K562 (cell line): ENCODE measurements at regions not wholly inside any gene's neighbourhood (a gene's known extent, or its start where the extent isn't known, plus 50 kb on each side); places are given as distances from the start of the nearest gene placed in this dataset.

Experiments
- ATAC-seq: fragments of 200-7000 bp; cut with Tn5 transposase; 3 replicates; pipeline ENCODE4 v1.9.1; 2020; ENCODE audit warnings: moderate library complexity
- BruUV-seq: library from RNA; stranded (reverse); fragments of 400-500 nt; replicated peaks from 2 replicates; lab custom pipeline; 2021; lab: Mats Ljungman, UMichigan
- CTCF ChIA-PET: fragments of 300-600 bp; formaldehyde crosslinking; extraction: SDS; loops from one replicate; lab custom pipeline; 2021; ENCODE audit warnings: low intra/inter-chr PET ratio; lab: Yijun Ruan, JAX
- POLR2A ChIA-PET: fragments of 300-600, 350-650 bp; sonication (Branson Sonifier 250); formaldehyde crosslinking; extraction: SDS; loops from one replicate; lab custom pipeline; 2021; ENCODE audit warnings: antibody characterized with exemption, inconsistent platforms; lab: Yijun Ruan, JAX
- DNase-seq, 4 experiments: peaks; one replicate each; pipeline versions ENCODE4 v3.0.0 to v3.0.0-alpha.2; 2011 to 2018; ENCODE audit warnings: low spot score in 3 of 4, mixed read lengths in 3 of 4; ENCODE audit errors: extremely low read depth in 1 of 4
- FAIRE-seq: peaks from 2 replicates; lab custom pipeline; 2011; peaks lifted over from hg19 to GRCh38; lab: Jason Lieb, UNC
- H2AFZ ChIP-seq: 2 replicates; pipeline ENCODE4 v1.6.0; 2011; ENCODE audit warnings: low read depth, low read length, control low read depth, inconsistent platforms
- H3K27ac ChIP-seq: fragments of 200-600 bp; 3 replicates; pipeline ENCODE4 v1.8.0; 2011; ENCODE audit warnings: low read depth, mild to moderate bottlenecking, control low read depth, inconsistent platforms, low read length, moderate library complexity, mixed read lengths; ENCODE audit errors: extremely low read depth
- H3K27me3 ChIP-seq, 2 experiments: fragments of 300-600 bp in 1 of 2; 2 replicates in 1 of 2; 3 replicates in 1 of 2; pipeline versions ENCODE4 v1.6.0 to v1.8.0; 2011; ENCODE audit warnings: inconsistent platforms in 2 of 2, low read length in 2 of 2, mild to moderate bottlenecking in 1 of 2, mixed read lengths in 1 of 2, moderate library complexity in 1 of 2; ENCODE audit not compliant: control insufficient read depth in 2 of 2, insufficient read depth in 2 of 2
- H3K36me3 ChIP-seq: fragments of 300-600 bp; 3 replicates; pipeline ENCODE4 v1.8.0; 2011; ENCODE audit warnings: mild to moderate bottlenecking, low read length, inconsistent platforms; ENCODE audit not compliant: control insufficient read depth, insufficient read depth
- H3K4me1 ChIP-seq, 2 experiments: fragments of 200-600 bp in 1 of 2; replicated peaks in 1 of 2; 2 replicates in 1 of 2; 3 replicates in 1 of 2; pipeline versions ENCODE4 v1.5.1 to v1.8.0; 2011; ENCODE audit warnings: inconsistent platforms in 2 of 2, low read length in 2 of 2, mild to moderate bottlenecking in 1 of 2, mixed read lengths in 1 of 2, moderate library complexity in 1 of 2; ENCODE audit not compliant: control insufficient read depth in 2 of 2, insufficient read depth in 2 of 2
- H3K4me2 ChIP-seq: 2 replicates; pipeline ENCODE4 v1.6.1; 2011; ENCODE audit warnings: low read length, control low read depth, inconsistent platforms, mixed read lengths; ENCODE audit not compliant: insufficient read depth
- H3K4me3 ChIP-seq: fragments of 200-600 bp; sonication (generic), shearing (Covaris generic); 2 replicates; pipeline ENCODE4 v1.5.1; 2016; ENCODE audit warnings: control low read depth, inconsistent platforms
- H3K79me2 ChIP-seq: fragments of 200-600 bp; 3 replicates; pipeline ENCODE4 v1.8.0; 2011; ENCODE audit warnings: low read length, inconsistent platforms; ENCODE audit not compliant: control insufficient read depth, insufficient read depth
- H3K9ac ChIP-seq, 2 experiments: 2 replicates each; pipeline versions ENCODE4 v1.6.0 to v1.6.1; 2011; ENCODE audit warnings: low read depth in 2 of 2, low read length in 2 of 2, control low read depth in 1 of 2, inconsistent platforms in 1 of 2, mild to moderate bottlenecking in 1 of 2, mixed read lengths in 1 of 2; ENCODE audit not compliant: insufficient read depth in 1 of 2
- H3K9me1 ChIP-seq: one replicate; pipeline ENCODE4 v1.6.0; 2011; ENCODE audit warnings: inconsistent platforms, mild to moderate bottlenecking, low read length, moderate library complexity; ENCODE audit not compliant: control insufficient read depth, insufficient read depth
- H3K9me3 ChIP-seq: replicated peaks from 2 replicates; pipeline ENCODE4 v1.5.1; 2011; ENCODE audit warnings: low read depth, low read length, inconsistent platforms; ENCODE audit not compliant: control insufficient read depth, insufficient read depth
- H4K20me1 ChIP-seq: replicated peaks from 2 replicates; pipeline ENCODE4 v1.6.1; 2011; ENCODE audit warnings: low read length, inconsistent platforms, mixed read lengths; ENCODE audit not compliant: control insufficient read depth, insufficient read depth
- ATF1 ChIP-seq, 2 experiments: fragments of 450-650 bp in 1 of 2; IDR thresholded peaks; 2 replicates each; pipeline ENCODE4 v1.6.1; 2016; ENCODE audit warnings: missing compliant biosample characterization in 1 of 2, missing genetic modification characterization in 1 of 2
- ATF7 ChIP-seq: fragments of 450-650 bp; IDR thresholded peaks from 2 replicates; pipeline ENCODE4 v1.7.1; 2014; ENCODE audit warnings: mild to moderate bottlenecking, moderate library complexity
- CBFA2T3 ChIP-seq: fragments of 450-650 bp; IDR thresholded peaks from 2 replicates; pipeline ENCODE4 v1.6.1; 2017
- CREBBP ChIP-seq: IDR thresholded peaks from one replicate; pipeline ENCODE4 v1.6.1; 2012; ENCODE audit warnings: low read depth, mild to moderate bottlenecking, control low read depth, inconsistent platforms, low read length
- ESRRA ChIP-seq: fragments of 450-650 bp; IDR thresholded peaks from 2 replicates; pipeline ENCODE4 v1.6.1; 2014; ENCODE audit warnings: low read depth, mild to moderate bottlenecking, moderate library complexity, borderline replicate concordance
- ETV6 ChIP-seq, 3 experiments: fragments of 150-350 bp in 1 of 3; sonication (generic) in 1 of 3; formaldehyde crosslinking in 1 of 3; IDR thresholded peaks; 2 replicates each; pipeline versions ENCODE4 v1.6.1 to v1.8.0; 2014 to 2022; ENCODE audit warnings: borderline replicate concordance in 2 of 3, low read depth in 2 of 3, antibody characterized with exemption in 1 of 3, low read length in 1 of 3, mild to moderate bottlenecking in 1 of 3, missing genetic modification reagents in 1 of 3
- FUS ChIP-seq: fragments of 200-400 bp; formaldehyde crosslinking; optimal IDR thresholded peaks from 2 replicates; pipeline ENCODE3; 2017; ENCODE audit warnings: low read depth, low read length
- HOXB6 ChIP-seq: fragments of 250-450 bp; sonication (Bioruptor Pico); IDR thresholded peaks from 2 replicates; pipeline ENCODE4 v1.5.1; 2022; ENCODE audit warnings: mild to moderate bottlenecking, borderline replicate concordance
- L3MBTL2 ChIP-seq: fragments of 450-650 bp; IDR thresholded peaks from 2 replicates; pipeline ENCODE4 v1.6.1; 2016; ENCODE audit warnings: mild to moderate bottlenecking, moderate library complexity
- NR4A1 ChIP-seq, 2 experiments: fragments of 250-450 bp in 1 of 2; fragments of 450-650 bp in 1 of 2; sonication (Bioruptor Pico) in 1 of 2; IDR thresholded peaks; 2 replicates each; pipeline versions ENCODE4 v1.4.0 to v1.6.1; 2016 to 2020; ENCODE audit warnings: mild to moderate bottlenecking in 2 of 2, missing compliant biosample characterization in 1 of 2, missing genetic modification characterization in 1 of 2, moderate library complexity in 1 of 2
- POLR3G ChIP-seq: IDR thresholded peaks from 2 replicates; pipeline ENCODE4 v1.6.1; 2011; ENCODE audit not compliant: insufficient read length, insufficient replicate concordance; ENCODE audit errors: extremely low read depth
- SPI1 ChIP-seq: IDR thresholded peaks from 2 replicates; pipeline ENCODE4 v1.6.1; 2011; ENCODE audit warnings: low read depth, low read length, control low read depth, borderline replicate concordance
- ZFP36 ChIP-seq: fragments of 150-350 bp; IDR thresholded peaks from 2 replicates; pipeline ENCODE4 v1.6.1; 2018; ENCODE audit warnings: low read length, low read depth; ENCODE audit not compliant: partially characterized antibody
- ZNF23 ChIP-seq: fragments of 250-450 bp; sonication (Bioruptor Pico); IDR thresholded peaks from 2 replicates; pipeline ENCODE4 v1.4.0; 2020; ENCODE audit warnings: mild to moderate bottlenecking
- ZNF24 ChIP-seq: fragments of 450-650 bp; IDR thresholded peaks from 2 replicates; pipeline ENCODE4 v1.6.1; 2016
- WGBS: fragments of 100-300 bp; shearing (Covaris generic); methylation state at CpG from one replicate; pipeline ENCODE4 v1.1.6; 2016; ENCODE audit warnings: low coverage, mixed read lengths; ENCODE audit not compliant: insufficient coverage; ENCODE audit errors: missing lambda C conversion rate; 5-methylcytosine and 5-hydroxymethylcytosine counted together
- in situ Hi-C: fragments of 300-500 bp; cut with MboI; formaldehyde crosslinking; loops from 4 replicates; pipeline ENCODE4 v1.15.0; 2018; ENCODE audit warnings: inconsistent platforms, mixed read lengths
- intact Hi-C: fragments of 100-400 bp; cut with micrococcal nuclease; formaldehyde crosslinking; loops from 2 replicates; pipeline ENCODE4 v1.14.2; 2022

GRCh38 chr14:73768107-73768506 is 53.9 kb upstream of the PNMA1 start:
- H3K79me2 ChIP-seq, result peaks cover 72% of the 10 kb centered on the region
- H3K9ac ChIP-seq, result no peak overlapping the region; a peak in 1 of 4 replicates
- H2AFZ ChIP-seq, result no peak overlapping the region
- ChIA-PET CTCF (no interaction called here), POLR2A (interaction anchor here (1.0 to 1.9 kb wide), 3 partner anchors 10 to 19 kb away, joined by 3 to 9 read pairs (median 6); no protein-coding TSS in a partner anchor)
- intact Hi-C loops, result no loop called here
- H3K4me3 ChIP-seq, result no peak overlapping the region
- BruUV-seq, result no TSS peak
- WGBS, result 76% methylated on average over 4 of the region's 4 CpGs
- H3K9me3 ChIP-seq, result no peaks in the 10 kb centered on the region
- H3K27me3 ChIP-seq, result no peaks in the 10 kb centered on the region
- H3K4me2 ChIP-seq, result no peak overlapping the region
- peaks cover 5% of the 10 kb centered on the region; the same call in 1 of the 3 replicates for H3K36me3 ChIP-seq
- in situ Hi-C loops, result no loop called here
- peaks cover 6% of the 10 kb centered on the region for H3K9me1 ChIP-seq
- FAIRE-seq, result no peak
- ATAC-seq, result no peak
- H3K4me1 ChIP-seq, result peaks cover 31 to 58% of the 10 kb centered on the region in 2 experiments
- no peak overlapping the region for H3K27ac ChIP-seq
- no peak for DNase-seq
- no peaks in the 10 kb centered on the region for H4K20me1 ChIP-seq
- TF ChIP-seq ESRRA (peak; percentile 75), CBFA2T3 (0 out of 2 replicates have a peak, but pooled peaks have one; percentile 4), L3MBTL2 (no peak)

GRCh38 chr14:73764406-73765280 is 50.5 kb upstream of the PNMA1 start:
- H3K9me3 ChIP-seq, result no peaks in the 10 kb centered on the region
- H3K9ac ChIP-seq, result peak overlapping the region in 1 of 2 experiments; percentile 83; a peak in 2 of 4 replicates
- no peaks in the 10 kb centered on the region for H3K36me3 ChIP-seq
- ChIA-PET POLR2A (interaction anchor here (1.1 to 2.2 kb wide), 2 partner anchors 8 to 11 kb away, joined by 3 to 5 read pairs; no protein-coding TSS in a partner anchor), CTCF (interaction anchor here (0.5 kb wide), 1 partner anchor 402 kb away, joined by 3 read pairs; no protein-coding TSS in a partner anchor)
- H3K4me3 ChIP-seq, result no peak overlapping the region
- no peaks in the 10 kb centered on the region for H3K9me1 ChIP-seq
- H3K79me2 ChIP-seq, result peaks cover 70% of the 10 kb centered on the region
- H4K20me1 ChIP-seq, result no peaks in the 10 kb centered on the region
- no peak overlapping the region for H3K4me2 ChIP-seq
- BruUV-seq, result no TSS peak
- H3K27ac ChIP-seq, result no peak overlapping the region
- no peak overlapping the region for H2AFZ ChIP-seq
- no peaks in the 10 kb centered on the region for H3K27me3 ChIP-seq
- DNase-seq (no peak), FAIRE-seq (no peak), ATAC-seq (no peak)
- in situ Hi-C loops (no loop called here), intact Hi-C loops (no loop called here)
- 64% methylated on average over 6 of the region's 8 CpGs for WGBS
- H3K4me1 ChIP-seq, result peaks cover 37 to 58% of the 10 kb centered on the region in 2 experiments
- TF ChIP-seq ATF7 (no peak), ZFP36 (no peak), HOXB6 (CRISPR knock-in tag) (no peak), POLR3G (no peak), ZNF23 (CRISPR knock-in tag) (no peak), CREBBP (no peak), ZNF24 (no peak), ATF1 (CRISPR knock-in tag; IDR thresholded peaks at IDR 0.05) (no peak), ATF1 (tag; IDR thresholded peaks at IDR 0.05) (no peak), NR4A1 (CRISPR knock-in tag; IDR thresholded peaks at IDR 0.05) (no peak), NR4A1 (tag; IDR thresholded peaks at IDR 0.05) (no peak), SPI1 (peak; percentile 75; the same call in 1 of the 2 replicates), ETV6 (IDR thresholded peaks at IDR 0.05; ENCODE audit: borderline replicate concordance in 1 of 2, low read depth in 2 of 2, low read length in 1 of 2) (0 out of 4 replicates have a peak, but pooled peaks of 1 of the 2 experiments have one; percentile 31), ETV6 (CRISPR knock-in tag; IDR thresholded peaks at IDR 0.05; ENCODE audit: borderline replicate concordance) (no peak), FUS (no peak)
